Spleen (tissue), 11 donors: ENCODE measurements at regions not wholly inside any gene's neighbourhood (a gene's known extent, or its start where the extent isn't known, plus 50 kb on each side); places are given as distances from the start of the nearest gene placed in this dataset.
A peak's percentile ranks its signal among the peaks of the same experiment; 100 is the strongest.

Source experiments
- DNase-seq: peaks from one replicate; pipeline ENCODE4 v3.0.0-alpha.2; 2020
- H3K27ac ChIP-seq, 8 donors: fragments of 200-600 bp; sonication (generic) in 7 of 8; 1 replicate in 4 of 8; 2 replicates in 4 of 8; pipeline versions ENCODE4 v1.5.0 to v1.8.0; 2016 to 2021; ENCODE audit warnings: inconsistent platforms in 4 of 8, mild to moderate bottlenecking in 4 of 8, moderate library complexity in 1 of 8
- H3K27me3 ChIP-seq, 7 donors: fragments of 200-600 bp; sonication (generic) in 6 of 7; replicated peaks in 1 of 7; 1 replicate in 4 of 7; 2 replicates in 3 of 7; pipeline versions ENCODE4 v1.5.0 to v1.8.0; 2016 to 2021; ENCODE audit warnings: inconsistent platforms in 3 of 7, mild to moderate bottlenecking in 1 of 7
- H3K36me3 ChIP-seq, 6 donors: fragments of 200-600 bp; sonication (generic) in 5 of 6; 1 replicate in 4 of 6; 2 replicates in 2 of 6; pipeline versions ENCODE4 v1.5.0 to v1.8.0; 2016 to 2021; ENCODE audit warnings: inconsistent platforms in 2 of 6
- H3K4me1 ChIP-seq, 6 donors: fragments of 200-600 bp; sonication (generic) in 5 of 6; 1 replicate in 3 of 6; 2 replicates in 3 of 6; pipeline versions ENCODE4 v1.5.0 to v1.8.0; 2016 to 2021; ENCODE audit warnings: inconsistent platforms in 3 of 6
- H3K4me3 ChIP-seq, 8 donors: fragments of 200-600 bp; sonication (generic) in 7 of 8; 1 replicate in 4 of 8; 2 replicates in 4 of 8; pipeline versions ENCODE4 v1.5.0 to v1.8.0; 2016 to 2021; ENCODE audit warnings: inconsistent platforms in 4 of 8, mild to moderate bottlenecking in 4 of 8, moderate library complexity in 2 of 8
- H3K9me3 ChIP-seq, 8 donors: fragments of 200-600 bp; sonication (generic) in 7 of 8; 1 replicate in 4 of 8; 2 replicates in 4 of 8; pipeline versions ENCODE4 v1.5.0 to v1.8.0; 2016 to 2021; ENCODE audit warnings: inconsistent platforms in 4 of 8
- CTCF ChIP-seq, 11 experiments: fragments of 200-600 bp in 7 of 11; fragments of 450-650 bp in 4 of 11; sonication (generic) in 4 of 11; IDR thresholded peaks in 8 of 11; conservative IDR thresholded peaks in 3 of 11; 1 replicate in 7 of 11; 2 replicates in 4 of 11; pipeline versions ENCODE4 v1.4.0 to v1.8.0; 2016 to 2021; ENCODE audit warnings: antibody characterized with exemption in 11 of 11, inconsistent platforms in 4 of 11, mild to moderate bottlenecking in 1 of 11
- POLR2A ChIP-seq, 3 donors: fragments of 450-650 bp; IDR thresholded peaks; one replicate each; pipeline ENCODE4 v1.5.1; 2017; ENCODE audit warnings: antibody characterized with exemption in 3 of 3, mild to moderate bottlenecking in 1 of 3
- POLR2AphosphoS5 ChIP-seq, 3 donors: sonication (generic); formaldehyde crosslinking; IDR thresholded peaks; one replicate each; pipeline ENCODE4 v1.5.1; 2017; ENCODE audit warnings: antibody characterized with exemption in 3 of 3
- WGBS, 5 donors: extraction: QIAGEN DNeasy Blood & Tissue Kit in 3 of 5; methylation state at CpG; one replicate each; pipeline versions ENCODE4 v1.1.5 to v1.1.7; 2013 to 2018; 5-methylcytosine and 5-hydroxymethylcytosine counted together
- intact Hi-C: fragments of 100-400 bp; cut with DNase I; formaldehyde crosslinking; loops from one replicate; pipeline ENCODE4 v1.15.0; 2023; ENCODE audit warnings: low total_unique reads
- donor health status: healthy with polysubstance abuse.
- donor health status: DM: no; HTN: no; CAD: no; lungs with moderate emphysema.
- donor health status: DM: no; HTN: no; CAD: no.
- donor health status: Bipolar disorder and iron deficiency.
- donor health status: healthy.
- donor health status: DM: no; HTN: no; CAD: no.
- donor health status: DM: yes; HTN: yes; CAD: no.

GRCh38 chr1:199447906-199448305 is 579.6 kb upstream of the NR5A2 start:
- H3K27ac ChIP-seq = no peak overlapping the region
- H3K4me3 ChIP-seq = no peak overlapping the region
- no peak for TF ChIP-seq CTCF (IDR thresholded peaks at IDR 0.05 in 8 of 11, conservative IDR thresholded peaks at IDR 0.05 in 3 of 11)
- TF ChIP-seq POLR2A (IDR thresholded peaks at IDR 0.05) = no peak
- no peak for TF ChIP-seq POLR2AphosphoS5 (IDR thresholded peaks at IDR 0.05)
- WGBS, 5 donors = 69 to 83% (median 82%) methylated on average over 4 of the region's 4 CpGs; no CpG with 5 or more reads in 2 of the 5 donors
- no peaks in the 10 kb centered on the region for H3K4me1 ChIP-seq
- no peaks in the 10 kb centered on the region for H3K27me3 ChIP-seq
- peaks cover 0 to 11% (median 3%) of the 10 kb centered on the region in 8 donors for H3K9me3 ChIP-seq
- intact Hi-C loops = no loop called here
- no peaks in the 10 kb centered on the region for H3K36me3 ChIP-seq
- peak; percentile 42 for DNase-seq

GRCh38 chr1:199448646-199449045 is 578.9 kb upstream of the NR5A2 start:
- Histone ChIP-seq H3K9me3 (peaks cover 0 to 5% (median under 1%) of the 10 kb centered on the region in 8 donors), H3K27me3 (no peaks in the 10 kb centered on the region), H3K4me3 (no peak overlapping the region), H3K27ac (no peak overlapping the region), H3K4me1 (no peaks in the 10 kb centered on the region), H3K36me3 (no peaks in the 10 kb centered on the region)
- intact Hi-C loops = no loop called here
- DNase-seq = no peak
- WGBS, 5 donors = 85 to 94% (median 93%) methylated on average over 3 of the region's 3 CpGs
- TF ChIP-seq POLR2A (IDR thresholded peaks at IDR 0.05) (no peak), POLR2AphosphoS5 (IDR thresholded peaks at IDR 0.05) (no peak), CTCF (IDR thresholded peaks at IDR 0.05 in 8 of 11, conservative IDR thresholded peaks at IDR 0.05 in 3 of 11) (no peak)

DNA sequence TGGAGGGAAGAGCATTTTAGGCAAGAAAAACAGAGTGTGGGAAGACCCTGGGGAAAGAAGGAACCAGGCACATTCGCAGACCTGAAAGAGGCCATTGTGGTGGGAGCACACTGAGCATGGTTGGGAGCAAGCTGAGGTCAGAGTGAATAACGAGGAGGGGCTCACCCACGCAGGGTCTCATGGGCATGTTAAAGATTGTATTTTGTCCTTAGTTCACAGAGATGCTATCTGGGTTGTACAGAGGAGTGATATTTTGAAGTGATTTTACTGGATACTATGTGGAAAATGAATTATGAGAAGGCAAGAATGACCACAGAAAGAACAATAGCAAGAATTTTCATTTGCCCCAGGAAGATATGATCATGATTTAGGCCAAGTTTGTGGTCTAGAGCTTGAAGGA is 578.3 kb upstream of the NR5A2 start:
- DNase-seq = no peak
- Histone ChIP-seq H3K27me3 (no peaks in the 10 kb centered on the region), H3K36me3 (no peaks in the 10 kb centered on the region), H3K9me3 (peaks cover 0 to 5% (median 0%) of the 10 kb centered on the region in 8 donors), H3K4me1 (no peaks in the 10 kb centered on the region), H3K27ac (no peak overlapping the region), H3K4me3 (no peak overlapping the region)
- 76 to 87% (median 84%) methylated on average over 3 of the region's 3 CpGs for WGBS, 5 donors
- TF ChIP-seq CTCF (IDR thresholded peaks at IDR 0.05 in 8 of 11, conservative IDR thresholded peaks at IDR 0.05 in 3 of 11) = no peak
- TF ChIP-seq POLR2AphosphoS5 (IDR thresholded peaks at IDR 0.05) = no peak
- no peak for TF ChIP-seq POLR2A (IDR thresholded peaks at IDR 0.05)
- intact Hi-C loops = no loop called here

DNA sequence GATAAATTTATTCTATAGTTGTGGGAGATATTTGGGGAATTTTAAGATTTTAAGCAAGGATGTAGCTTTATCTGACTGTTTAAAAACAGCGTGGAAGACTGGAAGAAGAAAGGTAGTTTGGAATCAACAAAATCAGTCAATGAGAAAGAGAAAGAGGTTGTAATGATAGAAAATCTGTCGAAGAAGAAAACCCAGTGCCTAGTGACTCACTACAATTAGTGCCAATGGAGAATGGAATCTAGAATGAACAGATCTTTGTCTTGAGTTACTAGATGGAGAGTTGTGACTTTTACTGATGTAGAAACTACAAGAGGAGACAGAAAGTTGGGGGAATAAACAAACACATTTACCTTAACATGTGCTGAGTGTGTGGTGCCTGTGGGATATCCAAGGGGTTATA is 577.8 kb upstream of the NR5A2 start:
- intact Hi-C loops = no loop called here
- WGBS, 5 donors = 38 to 68% (median 47%) methylated on average over 2 of the region's 2 CpGs
- no peaks in the 10 kb centered on the region for H3K27me3 ChIP-seq
- no peaks in the 10 kb centered on the region for H3K36me3 ChIP-seq
- H3K9me3 ChIP-seq = peaks cover 0 to 5% (median 0%) of the 10 kb centered on the region in 8 donors
- TF ChIP-seq POLR2AphosphoS5 (IDR thresholded peaks at IDR 0.05) = no peak
- no peak for TF ChIP-seq CTCF (IDR thresholded peaks at IDR 0.05 in 8 of 11, conservative IDR thresholded peaks at IDR 0.05 in 3 of 11)
- TF ChIP-seq POLR2A (IDR thresholded peaks at IDR 0.05) = no peak
- DNase-seq = no peak
- H3K4me3 ChIP-seq = no peak overlapping the region
- H3K27ac ChIP-seq = no peak overlapping the region
- no peaks in the 10 kb centered on the region for H3K4me1 ChIP-seq
